WTC11 (cell line): ENCODE measurements at regions not wholly inside any gene's neighbourhood (a gene's known extent, or its start where the extent isn't known, plus 50 kb on each side); places are given as distances from the start of the nearest gene placed in this dataset.

ENCODE experiments used
- ATAC-seq: fragments of 200-7000 bp; cut with Tn5 transposase; 2 replicates; pipeline ENCODE4 v1.10.0; 2021; ENCODE audit warnings: mild to moderate bottlenecking, moderate library complexity
- CTCF ChIA-PET: fragments of 300-600 bp; sonication (Branson Sonifier 250); formaldehyde crosslinking; loops from one replicate; lab custom pipeline; 2021; ENCODE audit warnings: antibody characterized with exemption; lab: Charles Lee
- POLR2A ChIA-PET: fragments of 350-600 bp; sonication (Branson Sonifier 250); formaldehyde crosslinking; loops from one replicate; lab custom pipeline; 2021; ENCODE audit warnings: antibody characterized with exemption; lab: Charles Lee
- DNase-seq: peaks from one replicate; pipeline ENCODE4 v3.0.0; 2021; ENCODE audit warnings: low spot score
- H3K27ac Mint-ChIP-seq: 2 replicates; pipeline ENCODE4 v1.8.0; 2021; ENCODE audit warnings: mixed read lengths
- H3K27me3 Mint-ChIP-seq: 2 replicates; pipeline ENCODE4 v1.8.0; 2021; ENCODE audit warnings: low read depth, mild to moderate bottlenecking, moderate library complexity, mixed read lengths
- H3K36me3 Mint-ChIP-seq: 2 replicates; pipeline ENCODE4 v1.8.0; 2021; ENCODE audit warnings: mixed read lengths
- H3K4me1 Mint-ChIP-seq: 2 replicates; pipeline ENCODE4 v1.8.0; 2022; ENCODE audit warnings: mixed read lengths
- H3K4me3 Mint-ChIP-seq: 2 replicates; pipeline ENCODE4 v1.8.0; 2021; ENCODE audit warnings: mild to moderate bottlenecking, moderate library complexity, mixed read lengths
- H3K9me3 Mint-ChIP-seq: 2 replicates; pipeline ENCODE4 v1.8.0; 2021; ENCODE audit warnings: mixed read lengths
- AFF4 ChIP-seq: sonication (generic); formaldehyde crosslinking; IDR thresholded peaks from 2 replicates; pipeline ENCODE4 v1.8.1; 2023; ENCODE audit warnings: mild to moderate bottlenecking, missing genetic modification reagents, borderline replicate concordance
- ATF1 ChIP-seq: sonication (generic); formaldehyde crosslinking; IDR thresholded peaks from 2 replicates; pipeline ENCODE4 v1.8.1; 2023; ENCODE audit warnings: mild to moderate bottlenecking, moderate library complexity, missing genetic modification reagents
- ATF2 ChIP-seq: sonication (generic); formaldehyde crosslinking; IDR thresholded peaks from 2 replicates; pipeline ENCODE4 v1.8.1; 2022; ENCODE audit warnings: low read depth, missing genetic modification reagents, borderline replicate concordance
- ATF3 ChIP-seq: sonication (generic); formaldehyde crosslinking; conservative IDR thresholded peaks from 2 replicates; pipeline ENCODE4 v1.8.1; 2022; ENCODE audit warnings: mild to moderate bottlenecking, missing genetic modification reagents
- CBFB ChIP-seq: sonication (generic); formaldehyde crosslinking; IDR thresholded peaks from 2 replicates; pipeline ENCODE4 v1.8.1; 2022; ENCODE audit warnings: mild to moderate bottlenecking, low read depth, missing genetic modification reagents
- E2F5 ChIP-seq: sonication (generic); formaldehyde crosslinking; IDR thresholded peaks from 2 replicates; pipeline ENCODE4 v1.8.1; 2022; ENCODE audit warnings: mild to moderate bottlenecking, moderate library complexity, missing genetic modification reagents
- EMX1 ChIP-seq: fragments of 250-450 bp; sonication (Bioruptor Pico); IDR thresholded peaks from 2 replicates; pipeline ENCODE4 v1.8.0; 2021; ENCODE audit warnings: mild to moderate bottlenecking
- ERG ChIP-seq: fragments of 250-450 bp; sonication (Bioruptor Pico); IDR thresholded peaks from 2 replicates; pipeline ENCODE4 v1.8.0; 2021; ENCODE audit warnings: mild to moderate bottlenecking
- ETV6 ChIP-seq: sonication (generic); formaldehyde crosslinking; IDR thresholded peaks from 2 replicates; pipeline ENCODE4 v1.8.1; 2022; ENCODE audit warnings: mild to moderate bottlenecking, missing genetic modification reagents
- GRHL2 ChIP-seq: fragments of 250-450 bp; sonication (Bioruptor Pico); IDR thresholded peaks from 2 replicates; pipeline ENCODE4 v1.8.0; 2022; ENCODE audit warnings: mild to moderate bottlenecking, moderate library complexity; ENCODE audit not compliant: insufficient replicate concordance, severe bottlenecking
- IRF2 ChIP-seq: sonication (generic); formaldehyde crosslinking; IDR thresholded peaks from 2 replicates; pipeline ENCODE4 v1.8.0; 2022; ENCODE audit warnings: low read depth, missing genetic modification reagents, borderline replicate concordance
- NFATC4 ChIP-seq: fragments of 250-450 bp; sonication (Bioruptor Pico); IDR thresholded peaks from 2 replicates; pipeline ENCODE4 v1.9.0; 2021; ENCODE audit warnings: mild to moderate bottlenecking
- NR3C1 ChIP-seq: sonication (generic); formaldehyde crosslinking; conservative IDR thresholded peaks from 2 replicates; pipeline ENCODE4 v1.8.1; 2023; ENCODE audit warnings: low read depth, mild to moderate bottlenecking, missing genetic modification reagents
- OVOL2 ChIP-seq: fragments of 250-450 bp; sonication (Bioruptor Pico); IDR thresholded peaks from 2 replicates; pipeline ENCODE4 v1.9.0; 2021; ENCODE audit warnings: mild to moderate bottlenecking, borderline replicate concordance
- RELA ChIP-seq: sonication (generic); formaldehyde crosslinking; IDR thresholded peaks from 2 replicates; pipeline ENCODE4 v1.8.1; 2022; ENCODE audit warnings: missing genetic modification reagents, mild to moderate bottlenecking, borderline replicate concordance
- SMAD4 ChIP-seq: sonication (generic); formaldehyde crosslinking; IDR thresholded peaks from 2 replicates; pipeline ENCODE4 v1.8.0; 2022; ENCODE audit warnings: mild to moderate bottlenecking, missing genetic modification reagents
- USF1 ChIP-seq: sonication (generic); formaldehyde crosslinking; IDR thresholded peaks from 2 replicates; pipeline ENCODE4 v1.8.0; 2022; ENCODE audit warnings: mild to moderate bottlenecking, missing genetic modification reagents
- USF2 ChIP-seq: sonication (generic); formaldehyde crosslinking; IDR thresholded peaks from 2 replicates; pipeline ENCODE4 v1.8.1; 2023; ENCODE audit warnings: mild to moderate bottlenecking, missing genetic modification reagents, moderate library complexity
- ZBTB43 ChIP-seq: sonication (generic); formaldehyde crosslinking; IDR thresholded peaks from 2 replicates; pipeline ENCODE4 v1.8.1; 2023; ENCODE audit warnings: mild to moderate bottlenecking, missing genetic modification reagents
- ZNF138 ChIP-seq: sonication (generic); formaldehyde crosslinking; conservative IDR thresholded peaks from 2 replicates; pipeline ENCODE4 v1.8.1; 2022; ENCODE audit warnings: mild to moderate bottlenecking, moderate library complexity, missing genetic modification reagents
- ZNF219 ChIP-seq: sonication (generic); formaldehyde crosslinking; IDR thresholded peaks from 2 replicates; pipeline ENCODE4 v1.8.0; 2023; ENCODE audit warnings: missing genetic modification reagents, mild to moderate bottlenecking, borderline replicate concordance
- ZNF396 ChIP-seq: fragments of 250-450 bp; sonication (Bioruptor Pico); IDR thresholded peaks from 2 replicates; pipeline ENCODE4 v1.8.0; 2021; ENCODE audit warnings: mild to moderate bottlenecking, moderate library complexity, borderline replicate concordance
- ZNF423 ChIP-seq: fragments of 250-450 bp; sonication (Bioruptor Pico); IDR thresholded peaks from 2 replicates; pipeline ENCODE4 v2.1.2; 2022; ENCODE audit warnings: mild to moderate bottlenecking, moderate library complexity
- ZNF671 ChIP-seq: fragments of 250-450 bp; sonication (Bioruptor Pico); IDR thresholded peaks from 2 replicates; pipeline ENCODE4 v1.8.0; 2021; ENCODE audit warnings: mild to moderate bottlenecking

GRCh38 chr5:89299998-89300397 lies 417.0 kb upstream of the MEF2C start:
- no peak for TF ChIP-seq USF1 (CRISPR knock-in tag)
- no peak for TF ChIP-seq AFF4
- TF ChIP-seq ZNF671 (CRISPR knock-in tag), result no peak
- no peak for TF ChIP-seq ERG (CRISPR knock-in tag)
- TF ChIP-seq USF2 (CRISPR knock-in tag), result no peak
- no peak for TF ChIP-seq ZNF423 (CRISPR knock-in tag)
- no peak for TF ChIP-seq NFATC4 (CRISPR knock-in tag)
- TF ChIP-seq ATF3 (CRISPR knock-in tag), result no peak
- TF ChIP-seq IRF2, result no peak
- Mint-ChIP-seq H3K9me3 (no peaks in the 10 kb centered on the region), H3K4me1 (no peaks in the 10 kb centered on the region), H3K27me3 (no peaks in the 10 kb centered on the region), H3K36me3 (no peaks in the 10 kb centered on the region), H3K4me3 (no peak overlapping the region), H3K27ac (no peak overlapping the region)
- POLR2A ChIA-PET, result no interaction called here
- ATAC-seq, result no peak
- no peak for DNase-seq
- CTCF ChIA-PET, result no interaction called here

- H3K27ac Mint-ChIP-seq, result no peak overlapping the region
- ChIA-PET CTCF (interaction anchor here (1.0 kb wide), 1 partner anchor 567 kb away, joined by 3 read pairs; no protein-coding TSS in a partner anchor), POLR2A (no interaction called here)
- no peaks in the 10 kb centered on the region for H3K4me1 Mint-ChIP-seq
- no peaks in the 10 kb centered on the region for H3K36me3 Mint-ChIP-seq
- no peaks in the 10 kb centered on the region for H3K9me3 Mint-ChIP-seq
- H3K4me3 Mint-ChIP-seq, result no peak overlapping the region
- no peak for DNase-seq
- H3K27me3 Mint-ChIP-seq, result no peaks in the 10 kb centered on the region
- no peak for ATAC-seq
- TF ChIP-seq USF2 (CRISPR knock-in tag) (no peak), OVOL2 (CRISPR knock-in tag) (no peak), ZBTB43 (no peak), EMX1 (CRISPR knock-in tag) (no peak), ATF2 (CRISPR knock-in tag) (no peak), USF1 (CRISPR knock-in tag) (no peak), ZNF138 (no peak), E2F5 (CRISPR knock-in tag) (no peak), ZNF219 (no peak), SMAD4 (CRISPR knock-in tag) (no peak), ATF1 (CRISPR knock-in tag) (no peak), NR3C1 (CRISPR knock-in tag) (no peak), GRHL2 (CRISPR knock-in tag) (no peak), ETV6 (CRISPR knock-in tag) (no peak), CBFB (CRISPR knock-in tag) (no peak), ZNF396 (CRISPR knock-in tag) (no peak), RELA (no peak)
Observed at GRCh38 chr5:89297066-89297465, 414.1 kb upstream of the MEF2C start.
